GM18508 (cell line): ENCODE measurements at regions not wholly inside any gene's neighbourhood (a gene's known extent, or its start where the extent isn't known, plus 50 kb on each side); places are given as distances from the start of the nearest gene placed in this dataset.

Experiments
- ATAC-seq: cut with Tn5 transposase; IDR thresholded peaks from one replicate; pipeline ENCODE4 v1.9.1; 2021; ENCODE audit warnings: moderate number of reproducible peaks; ENCODE audit not compliant: insufficient read depth, unreplicated experiment

DNA sequence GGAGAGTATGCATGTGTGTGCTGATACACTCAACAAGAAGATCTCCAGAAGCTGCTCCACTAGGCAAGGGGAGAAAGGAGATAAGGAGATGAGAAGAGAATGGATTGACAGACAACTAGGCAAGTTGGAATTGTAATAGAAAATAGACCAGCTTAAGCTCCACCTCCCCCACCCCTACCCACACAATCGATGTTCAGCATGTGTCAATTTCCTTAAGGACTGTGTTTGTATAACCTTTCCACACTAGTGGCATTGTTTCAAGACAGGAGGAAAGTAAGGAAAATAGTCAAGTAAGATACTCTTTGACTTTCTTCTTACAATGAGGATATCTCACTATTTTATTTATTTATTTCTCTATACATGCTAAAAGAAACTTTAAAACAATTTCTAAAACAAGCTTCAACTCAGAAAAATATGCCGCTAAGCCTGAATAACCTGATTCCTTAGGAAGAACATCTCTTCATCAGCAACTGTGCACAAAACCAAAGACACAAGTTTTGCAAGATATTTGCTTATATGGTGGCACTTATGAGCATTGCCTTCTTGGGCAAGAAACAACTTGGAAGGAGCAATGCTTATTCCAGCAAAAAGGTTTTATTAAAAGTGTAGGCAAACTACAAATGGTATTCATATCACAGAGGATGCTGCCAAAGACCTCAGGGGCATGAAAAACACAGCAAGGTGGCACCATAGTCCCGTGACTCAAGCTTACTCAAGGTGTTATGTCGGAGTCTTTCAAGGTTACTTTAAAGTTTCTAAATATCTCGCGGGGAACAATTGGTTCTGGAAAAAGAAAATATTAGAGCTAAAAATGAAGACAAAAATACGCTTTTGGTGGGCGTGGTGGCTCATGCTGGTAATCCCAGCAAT lies 249.1 kb downstream of the COL12A1 start:
- no peak for ATAC-seq

DNA sequence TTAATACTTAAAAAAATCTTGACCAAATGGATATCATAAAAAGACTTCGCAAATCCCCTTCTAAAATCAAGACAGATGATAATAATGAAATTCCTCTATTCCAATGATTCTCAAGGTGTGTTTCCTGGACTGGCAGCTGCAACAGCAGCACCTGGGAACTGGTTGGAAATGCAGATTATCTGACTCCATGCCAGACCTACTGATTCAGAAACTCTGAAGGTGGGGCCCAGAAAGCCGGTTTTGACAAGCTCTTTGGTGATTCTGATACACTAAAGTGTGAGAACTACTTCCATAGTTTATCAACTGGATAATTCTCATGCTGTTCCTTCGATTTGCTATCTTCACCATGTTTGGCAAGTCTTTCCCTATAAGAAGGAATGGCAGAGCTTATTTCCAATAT lies 252.1 kb downstream of the COL12A1 start:
- ATAC-seq, result no peak

GRCh38 chr6:74946961-74947360 lies 258.9 kb downstream of the COL12A1 start:
- ATAC-seq, result no peak

DNA sequence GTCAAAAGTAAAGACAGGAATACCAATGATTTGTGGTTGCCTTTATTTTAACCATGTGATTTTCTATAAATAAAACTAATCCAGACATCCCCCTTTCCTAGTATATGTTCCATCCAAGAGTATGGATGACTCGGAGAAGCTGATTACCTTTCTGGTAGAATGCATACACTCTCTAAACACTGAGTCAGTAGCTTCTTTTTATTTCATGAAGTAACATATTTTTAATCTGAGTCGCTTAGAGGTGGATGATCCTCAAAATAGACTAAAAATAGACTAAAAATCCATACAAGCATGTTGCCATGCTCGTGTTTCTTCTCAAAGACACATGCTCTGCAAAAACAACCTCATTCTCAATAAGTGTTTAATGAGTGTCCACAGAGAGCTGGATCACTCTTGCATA lies 263.7 kb downstream of the COL12A1 start:
- ATAC-seq, result no peak

DNA sequence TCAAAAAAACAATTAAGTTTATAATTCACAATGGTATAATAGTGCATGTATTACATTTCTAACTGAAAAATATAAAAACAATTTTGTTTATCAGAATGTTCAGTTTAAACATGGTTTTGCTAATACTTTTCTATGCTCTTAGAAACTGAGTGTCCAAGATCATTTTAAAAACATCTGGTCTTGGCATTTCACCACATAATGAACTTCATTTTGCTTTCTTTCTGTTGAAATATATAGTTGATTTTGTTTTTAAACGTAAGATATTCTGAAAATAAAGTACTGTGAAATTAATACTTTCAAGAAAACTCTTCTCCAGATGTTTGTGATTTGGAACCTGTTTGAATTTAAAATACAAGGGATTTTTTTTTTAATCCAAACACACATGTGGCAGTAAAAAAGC lies 264.4 kb downstream of the COL12A1 start:
- ATAC-seq, result no peak

- ATAC-seq, result no peak
These were observed 265.9 kb downstream of the COL12A1 start for GRCh38 chr6:74939721-74940620.

DNA sequence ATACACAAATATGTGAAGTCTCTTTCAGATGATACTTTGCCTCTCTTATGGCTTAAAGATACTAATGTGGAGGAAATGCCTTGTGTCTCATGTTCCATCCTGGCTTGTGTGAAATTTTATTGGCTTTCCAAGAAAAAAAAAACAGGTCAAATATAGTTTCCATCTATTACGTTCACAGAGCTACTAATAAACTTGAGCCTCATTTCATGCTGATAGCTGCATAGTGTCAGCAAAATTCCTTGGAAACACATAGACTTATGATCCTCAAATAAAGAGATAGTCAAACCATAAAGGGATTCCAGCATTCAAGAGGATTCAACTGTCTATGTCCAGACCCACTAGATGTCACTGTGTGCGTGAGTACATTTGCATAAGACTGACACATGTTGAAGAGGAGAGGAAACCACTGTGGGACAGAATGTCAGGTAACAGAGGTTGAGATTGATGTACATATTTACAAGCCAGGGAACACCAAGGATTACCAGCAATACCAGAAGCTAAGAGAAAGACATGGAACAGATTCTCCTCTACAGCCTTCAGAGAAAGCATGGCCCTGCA lies 266.6 kb downstream of the COL12A1 start:
- ATAC-seq, result no peak

- ATAC-seq, result no peak
These were observed 267.9 kb downstream of the COL12A1 start for GRCh38 chr6:74937936-74938335.

DNA sequence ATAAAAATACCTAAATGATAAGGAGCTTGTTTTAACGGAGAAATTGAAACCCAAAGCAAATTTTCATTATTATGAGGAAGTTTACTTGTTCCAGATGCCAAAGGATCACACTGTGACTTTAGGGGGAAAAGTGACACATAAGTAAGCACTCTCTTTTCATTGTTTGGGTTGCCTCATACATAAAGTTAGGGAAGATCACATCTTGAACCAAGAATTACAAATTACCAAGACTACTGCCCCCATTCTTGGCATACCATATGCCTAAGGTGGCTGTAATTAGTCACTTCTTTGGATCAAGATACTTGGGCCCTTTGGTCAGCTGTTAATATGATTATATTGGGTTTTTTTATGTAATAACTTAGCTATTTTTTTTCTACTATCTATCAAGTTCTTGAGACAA lies 269.0 kb downstream of the COL12A1 start:
- no peak for ATAC-seq

GRCh38 chr6:74932232-74932888 lies 273.5 kb downstream of the COL12A1 start:
- ATAC-seq, result no peak

- ATAC-seq, result no peak
These were observed 274.3 kb downstream of the COL12A1 start for GRCh38 chr6:74931558-74931957.

DNA sequence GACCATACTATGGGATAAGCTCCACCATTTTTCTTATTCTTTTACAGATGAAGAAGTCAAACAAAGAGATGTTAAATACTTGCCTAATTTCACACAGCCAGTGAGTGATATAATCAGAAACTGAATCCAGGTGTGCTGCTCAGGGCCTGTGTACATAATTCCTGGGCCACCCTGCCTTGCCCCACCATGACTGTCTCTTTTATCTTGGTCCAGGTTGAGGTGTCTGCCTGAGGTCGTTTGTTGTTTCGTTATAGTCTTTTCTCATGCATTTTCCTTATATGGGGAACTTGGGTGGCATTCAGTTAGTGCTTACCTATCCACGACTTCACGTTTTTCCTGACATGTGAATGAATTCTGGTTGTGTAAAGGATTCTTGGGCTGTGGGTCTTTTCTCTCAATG lies 277.6 kb downstream of the COL12A1 start:
- ATAC-seq, result no peak

DNA sequence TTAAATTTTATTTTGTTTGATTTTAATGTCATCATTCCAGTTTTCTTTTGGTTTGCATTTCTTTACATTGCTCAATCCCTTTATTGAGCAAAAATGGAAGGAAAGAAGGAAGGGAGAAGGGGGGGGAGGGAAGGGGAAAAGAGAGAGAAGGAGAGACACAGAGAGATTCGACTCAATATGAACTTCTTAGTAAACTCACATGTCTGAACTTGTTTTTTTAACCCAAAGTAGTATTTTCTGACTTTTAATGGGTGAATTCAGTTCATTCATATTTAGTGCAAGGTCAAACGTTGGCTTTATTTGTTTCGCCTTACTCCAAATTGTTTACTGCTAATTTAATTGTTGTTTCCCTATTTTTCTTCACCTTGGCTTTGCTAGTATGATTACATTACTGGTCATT lies 278.6 kb downstream of the COL12A1 start:
- ATAC-seq, result no peak

GRCh38 chr6:74925683-74926082 lies 280.2 kb downstream of the COL12A1 start:
- peak; percentile 86 for ATAC-seq

- ATAC-seq, result no peak
These were observed 291.0 kb downstream of the COL12A1 start for GRCh38 chr6:74914888-74915287.

DNA sequence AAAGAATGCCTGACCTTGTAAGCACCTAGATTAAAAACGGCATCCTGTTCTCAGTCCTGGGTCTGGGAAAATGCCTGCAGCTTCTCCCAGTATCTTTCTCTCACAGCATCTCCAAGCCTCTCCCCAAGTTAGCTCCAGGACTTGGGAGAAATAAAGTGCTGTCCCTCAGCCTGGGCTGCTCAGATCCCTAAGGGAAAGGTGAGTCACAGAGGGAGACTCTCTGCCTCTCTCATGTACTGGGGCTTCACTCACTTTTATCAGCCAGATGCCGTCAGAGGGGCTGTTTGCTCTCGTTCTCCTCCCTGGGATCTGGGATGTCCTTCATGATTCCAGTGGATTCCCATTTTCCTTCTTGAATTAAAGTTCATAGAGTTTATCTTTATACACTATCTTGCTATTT lies 293.6 kb downstream of the COL12A1 start:
- no peak for ATAC-seq

- no peak for ATAC-seq
These were observed 303.0 kb downstream of the COL12A1 start for GRCh38 chr6:74902846-74903245.

- no peak for ATAC-seq
These were observed 303.8 kb downstream of the COL12A1 start for GRCh38 chr6:74902089-74902488.

GRCh38 chr6:74901576-74901975 lies 304.3 kb downstream of the COL12A1 start:
- ATAC-seq, result no peak

GRCh38 chr6:74899416-74899815 lies 306.4 kb downstream of the COL12A1 start:
- no peak for ATAC-seq

DNA sequence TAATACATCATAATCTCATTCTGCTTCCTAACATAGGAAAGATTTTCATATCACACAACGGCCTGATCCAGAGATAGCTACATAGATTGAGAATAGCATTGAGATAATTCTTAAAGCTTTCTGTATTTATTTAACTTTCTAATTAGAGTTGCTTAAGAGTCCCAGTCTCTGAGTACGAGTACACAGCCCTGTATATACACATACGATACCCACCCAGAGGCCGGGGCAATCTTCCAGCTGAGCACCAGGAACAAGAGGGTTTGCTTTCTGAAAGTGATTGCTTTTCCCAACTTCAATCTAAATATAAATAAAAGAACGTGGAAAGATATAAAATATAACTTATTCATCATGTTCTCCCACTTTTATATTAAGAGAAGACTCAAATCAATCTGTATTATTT lies 313.8 kb downstream of the COL12A1 start:
- ATAC-seq, result no peak
